ENCODE measurements at regions not wholly inside any gene's neighbourhood (a gene's known extent, or its start where the extent isn't known, plus 50 kb on each side); places are given as distances from the start of the nearest gene placed in this dataset.
"Not testable (repeated sequence)": the region's sequence is repeated elsewhere in the genome, so short reads cannot be mapped to it uniquely, and the experiment has no call there.

- ATAC-seq = no peak
- no peak for TF ChIP-seq POLR2A (IDR thresholded peaks at IDR 0.05)
- TF ChIP-seq CTCF (IDR thresholded peaks at IDR 0.05) = no peak
- Histone ChIP-seq H3K9me3 (no peaks in the 10 kb centered on the region), H3K36me3 (replicated peaks in 1 of 2; ENCODE audit: insufficient read depth in 1 of 2, low read depth in 2 of 2) (no peaks in the 10 kb centered on the region), H3K4me3 (no peak overlapping the region), H3K27ac (no peak overlapping the region), H3K27me3 (no peaks in the 10 kb centered on the region), H3K4me1 (no peaks in the 10 kb centered on the region)
- DNase-seq = no peak
- intact Hi-C loops (cut with DNase I) = no loop called here
- 88 to 91% methylated on average over 1 of the region's 1 CpG for WGBS, 2 donors
These were observed 108.6 kb upstream of the NR3C2 start for GRCh38 chr4:148550788-148551187.

GRCh38 chr4:148542922-148543623 lies 100.9 kb upstream of the NR3C2 start:
- no peak overlapping the region for H3K27ac ChIP-seq
- no peaks in the 10 kb centered on the region for H3K9me3 ChIP-seq
- ATAC-seq (no peak), DNase-seq (no peak)
- no peaks in the 10 kb centered on the region for H3K4me1 ChIP-seq
- no peaks in the 10 kb centered on the region for H3K36me3 ChIP-seq (replicated peaks in 1 of 2; ENCODE audit: insufficient read depth in 1 of 2, low read depth in 2 of 2)
- WGBS, 2 donors = 62 to 65% methylated on average over 4 of the region's 4 CpGs
- intact Hi-C loops (cut with DNase I) = no loop called here
- TF ChIP-seq POLR2A (IDR thresholded peaks at IDR 0.05) (no peak), CTCF (IDR thresholded peaks at IDR 0.05) (no peak)
- H3K27me3 ChIP-seq = no peaks in the 10 kb centered on the region
- no peak overlapping the region for H3K4me3 ChIP-seq

GRCh38 chr4:148540622-148541326 lies 98.6 kb upstream of the NR3C2 start:
- H3K4me3 ChIP-seq = no peak overlapping the region
- H3K9me3 ChIP-seq = no peaks in the 10 kb centered on the region
- no peaks in the 10 kb centered on the region for H3K36me3 ChIP-seq (replicated peaks in 1 of 2; ENCODE audit: insufficient read depth in 1 of 2, low read depth in 2 of 2)
- TF ChIP-seq CTCF (IDR thresholded peaks at IDR 0.05) = no peak
- no peak for TF ChIP-seq POLR2A (IDR thresholded peaks at IDR 0.05)
- 80 to 94% methylated on average over 4 of the region's 4 CpGs for WGBS, 2 donors
- DNase-seq (no peak), ATAC-seq (no peak)
- H3K4me1 ChIP-seq = no peaks in the 10 kb centered on the region
- intact Hi-C loops (cut with DNase I) = no loop called here
- H3K27me3 ChIP-seq = no peaks in the 10 kb centered on the region
- no peak overlapping the region for H3K27ac ChIP-seq

GRCh38 chr4:148539387-148539786 lies 97.2 kb upstream of the NR3C2 start:
- no peak overlapping the region for H3K27ac ChIP-seq
- 72 to 80% methylated on average over 3 of the region's 3 CpGs for WGBS, 2 donors
- H3K9me3 ChIP-seq = peaks cover 0 to 10% (median 0%) of the 10 kb centered on the region in 3 donors
- no peak overlapping the region for H3K4me3 ChIP-seq
- DNase-seq = no peak
- intact Hi-C loops (cut with DNase I) = no loop called here
- TF ChIP-seq POLR2A (IDR thresholded peaks at IDR 0.05) (no peak), CTCF (IDR thresholded peaks at IDR 0.05) (no peak)
- no peak for ATAC-seq
- no peaks in the 10 kb centered on the region for H3K4me1 ChIP-seq
- H3K36me3 ChIP-seq (replicated peaks in 1 of 2; ENCODE audit: insufficient read depth in 1 of 2, low read depth in 2 of 2) = no peaks in the 10 kb centered on the region
- no peaks in the 10 kb centered on the region for H3K27me3 ChIP-seq

- H3K4me3 ChIP-seq; H3K27me3 ChIP-seq; H3K4me1 ChIP-seq; H3K27ac ChIP-seq; intact Hi-C loops (cut with DNase I); ATAC-seq; H3K36me3 ChIP-seq (replicated peaks in 1 of 2; ENCODE audit: insufficient read depth in 1 of 2, low read depth in 2 of 2); DNase-seq: not testable (repeated sequence)
- H3K9me3 ChIP-seq = peaks cover 0 to 21% (median 0%) of the 10 kb centered on the region in 3 donors
- 82 to 91% methylated on average over 1 of the region's 1 CpG for WGBS, 2 donors
These were observed 91.6 kb upstream of the NR3C2 start for GRCh38 chr4:148533851-148534250.
